Ovary (tissue), 3 donors: ENCODE measurements at regions not wholly inside any gene's neighbourhood (a gene's known extent, or its start where the extent isn't known, plus 50 kb on each side); places are given as distances from the start of the nearest gene placed in this dataset.

ENCODE experiments used
- POLR2A ChIP-seq: fragments of 450-650 bp; IDR thresholded peaks from one replicate; pipeline ENCODE4 v1.6.1; 2017; ENCODE audit warnings: antibody characterized with exemption, mild to moderate bottlenecking, moderate library complexity
- TF ChIP-seq, protein P1 (sequence below), 3 donors: fragments of 450-650 bp in 2 of 3; fragments of 200-600 bp in 1 of 3; IDR thresholded peaks; one replicate each; pipeline versions ENCODE4 v1.5.1 to v1.8.0; 2016 to 2022; ENCODE audit warnings: antibody characterized with exemption in 3 of 3, mild to moderate bottlenecking in 1 of 3
- donor health status: DM: no; HTN: no; CAD: no.

DNA sequence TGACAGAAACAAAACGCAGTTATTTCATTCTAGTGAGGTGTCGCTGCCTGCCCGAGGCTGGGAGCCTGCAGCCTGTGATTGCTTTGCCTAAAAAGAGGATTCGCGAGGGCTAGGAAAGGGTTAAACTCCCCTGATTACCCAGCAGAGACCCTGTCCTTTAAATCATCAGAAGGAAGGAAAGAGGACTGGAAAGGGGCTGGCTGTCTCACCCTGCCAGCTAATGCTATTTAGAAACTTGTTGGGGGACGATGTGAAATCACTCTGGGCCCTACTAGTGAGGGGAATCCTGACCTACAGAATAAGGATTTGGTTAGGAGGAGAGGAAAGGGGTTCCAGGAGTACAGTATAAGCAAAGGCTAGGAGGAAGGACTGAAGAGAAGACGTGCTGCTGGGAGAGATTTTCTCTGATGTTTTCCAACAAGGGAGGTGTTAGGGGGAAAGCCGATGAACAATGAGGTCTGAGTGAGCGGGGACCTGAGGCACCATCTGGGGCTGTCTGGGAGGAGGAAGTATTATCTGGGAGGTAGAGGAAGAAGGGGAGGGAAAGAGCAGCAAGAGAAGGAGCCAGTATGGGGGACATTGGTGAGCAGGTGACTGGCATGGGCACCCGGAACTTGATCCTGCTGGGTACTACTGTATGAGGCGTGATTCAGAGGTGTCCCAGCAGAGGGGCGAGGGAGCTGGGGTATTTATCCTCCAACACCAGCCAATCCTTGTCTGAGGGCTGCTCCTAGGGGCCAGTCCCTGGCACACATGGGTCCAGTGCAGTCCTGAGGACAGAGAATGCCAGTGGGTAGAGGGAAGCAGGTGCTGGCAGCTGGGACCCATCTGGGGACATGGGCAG is 55.7 kb upstream of the PTPRS start:
- TF ChIP-seq POLR2A: no peak
- TF ChIP-seq, protein P1, sequence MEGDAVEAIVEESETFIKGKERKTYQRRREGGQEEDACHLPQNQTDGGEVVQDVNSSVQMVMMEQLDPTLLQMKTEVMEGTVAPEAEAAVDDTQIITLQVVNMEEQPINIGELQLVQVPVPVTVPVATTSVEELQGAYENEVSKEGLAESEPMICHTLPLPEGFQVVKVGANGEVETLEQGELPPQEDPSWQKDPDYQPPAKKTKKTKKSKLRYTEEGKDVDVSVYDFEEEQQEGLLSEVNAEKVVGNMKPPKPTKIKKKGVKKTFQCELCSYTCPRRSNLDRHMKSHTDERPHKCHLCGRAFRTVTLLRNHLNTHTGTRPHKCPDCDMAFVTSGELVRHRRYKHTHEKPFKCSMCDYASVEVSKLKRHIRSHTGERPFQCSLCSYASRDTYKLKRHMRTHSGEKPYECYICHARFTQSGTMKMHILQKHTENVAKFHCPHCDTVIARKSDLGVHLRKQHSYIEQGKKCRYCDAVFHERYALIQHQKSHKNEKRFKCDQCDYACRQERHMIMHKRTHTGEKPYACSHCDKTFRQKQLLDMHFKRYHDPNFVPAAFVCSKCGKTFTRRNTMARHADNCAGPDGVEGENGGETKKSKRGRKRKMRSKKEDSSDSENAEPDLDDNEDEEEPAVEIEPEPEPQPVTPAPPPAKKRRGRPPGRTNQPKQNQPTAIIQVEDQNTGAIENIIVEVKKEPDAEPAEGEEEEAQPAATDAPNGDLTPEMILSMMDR (IDR thresholded peaks at IDR 0.05): no peak
